Activated naive CD4-positive, alpha-beta T cell treated with anti-CD3 and anti-CD28 coated beads, Interleukin-2, amount 10 ng/mL, durations not matched to agents 7 days and 5 days (primary cell): ENCODE measurements at regions not wholly inside any gene's neighbourhood (a gene's known extent, or its start where the extent isn't known, plus 50 kb on each side); places are given as distances from the start of the nearest gene placed in this dataset.

Experiments used
- CTCF ChIA-PET: fragments of 350-600 bp; sonication (Branson Sonifier 250); formaldehyde crosslinking; loops from one replicate; lab custom pipeline; 2021; ENCODE audit warnings: antibody characterized with exemption; lab: Charles Lee
- DNase-seq: peaks from one replicate; pipeline ENCODE4 v3.0.0-alpha.2; 2020
- H3K27ac Mint-ChIP-seq: one replicate; pipeline ENCODE4 v1.8.0; 2021; ENCODE audit warnings: mild to moderate bottlenecking, moderate library complexity, mixed read lengths
- H3K27me3 Mint-ChIP-seq: one replicate; pipeline ENCODE4 v1.8.0; 2021; ENCODE audit warnings: mild to moderate bottlenecking, mixed read lengths
- H3K36me3 Mint-ChIP-seq: one replicate; pipeline ENCODE4 v1.8.0; 2021; ENCODE audit warnings: mixed read lengths
- H3K4me1 Mint-ChIP-seq: one replicate; pipeline ENCODE4 v1.8.0; 2021; ENCODE audit warnings: mixed read lengths
- H3K4me3 Mint-ChIP-seq: one replicate; pipeline ENCODE4 v1.8.0; 2021; ENCODE audit warnings: mild to moderate bottlenecking, moderate library complexity, mixed read lengths
- H3K9me3 Mint-ChIP-seq: one replicate; pipeline ENCODE4 v1.8.0; 2021; ENCODE audit warnings: mixed read lengths

GRCh38 chr12:92987362-92987761 is 58.3 kb upstream of the EEA1 start:
- DNase-seq: no peak
- peaks cover 9% of the 10 kb centered on the region for H3K27me3 Mint-ChIP-seq
- CTCF ChIA-PET: interaction anchor here (0.6 to 4.0 kb wide), 35 partner anchors 10 to 1118 kb away, joined by 3 to 43 read pairs (median 5); partner anchors contain the start of gene EEA1
- no peaks in the 10 kb centered on the region for H3K9me3 Mint-ChIP-seq
- no peak overlapping the region for H3K27ac Mint-ChIP-seq
- peaks cover 14% of the 10 kb centered on the region for H3K4me1 Mint-ChIP-seq
- no peaks in the 10 kb centered on the region for H3K36me3 Mint-ChIP-seq
- no peak overlapping the region for H3K4me3 Mint-ChIP-seq

- peaks cover 9% of the 10 kb centered on the region for H3K27me3 Mint-ChIP-seq
- CTCF ChIA-PET: interaction anchor here (0.6 to 4.0 kb wide), 33 partner anchors 10 to 1117 kb away, joined by 3 to 43 read pairs (median 5); partner anchors contain the start of gene EEA1
- no peaks in the 10 kb centered on the region for H3K36me3 Mint-ChIP-seq
- no peak overlapping the region for H3K4me3 Mint-ChIP-seq
- no peaks in the 10 kb centered on the region for H3K9me3 Mint-ChIP-seq
- H3K27ac Mint-ChIP-seq: peak overlapping the region; percentile 20
- peaks cover 14% of the 10 kb centered on the region for H3K4me1 Mint-ChIP-seq
- DNase-seq: peak; percentile 36
Observed at GRCh38 chr12:92987846-92988621, 58.9 kb upstream of the EEA1 start.

DNA sequence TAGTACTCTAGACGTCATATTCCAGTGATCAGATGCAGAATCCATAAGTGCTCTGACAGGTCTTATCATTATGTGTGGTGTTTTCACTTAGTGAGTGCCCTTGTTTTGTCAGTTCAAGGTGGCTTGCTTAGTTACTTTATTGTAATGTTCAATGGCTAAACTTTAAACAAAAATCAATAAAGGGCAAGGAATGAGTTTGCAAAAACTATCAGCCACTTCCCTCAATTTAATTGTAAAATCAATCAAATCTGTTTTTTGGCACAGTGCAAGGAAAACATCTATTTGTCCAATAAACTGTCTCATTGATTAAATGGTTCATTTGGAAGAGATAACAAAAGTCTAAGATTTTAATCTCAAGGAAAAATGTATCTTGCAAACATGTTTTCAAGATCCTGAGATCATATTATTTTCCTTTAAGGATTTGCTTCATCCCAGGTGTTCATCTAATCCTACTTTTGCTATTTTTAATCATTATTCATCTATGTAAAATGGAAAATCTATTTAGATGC is 59.6 kb upstream of the EEA1 start:
- Mint-ChIP-seq H3K4me3 (no peak overlapping the region), H3K27ac (no peak overlapping the region), H3K27me3 (peaks cover 9% of the 10 kb centered on the region), H3K36me3 (no peaks in the 10 kb centered on the region), H3K4me1 (peaks cover 14% of the 10 kb centered on the region), H3K9me3 (no peaks in the 10 kb centered on the region)
- CTCF ChIA-PET: interaction anchor here (1.1 to 4.0 kb wide), 15 partner anchors 9 to 535 kb away, joined by 3 to 43 read pairs (median 13); no protein-coding TSS in a partner anchor
- DNase-seq: no peak

- DNase-seq: no peak
- H3K36me3 Mint-ChIP-seq: no peaks in the 10 kb centered on the region
- H3K27ac Mint-ChIP-seq: no peak overlapping the region
- H3K27me3 Mint-ChIP-seq: peaks cover 9% of the 10 kb centered on the region
- H3K4me1 Mint-ChIP-seq: peaks cover 14% of the 10 kb centered on the region
- no peak overlapping the region for H3K4me3 Mint-ChIP-seq
- CTCF ChIA-PET: interaction anchor here (0.8 to 1.2 kb wide), 3 partner anchors 108 to 408 kb away, joined by 4 to 5 read pairs (median 5); no protein-coding TSS in a partner anchor
- no peaks in the 10 kb centered on the region for H3K9me3 Mint-ChIP-seq
Observed at GRCh38 chr12:92989715-92990484, 60.8 kb upstream of the EEA1 start.

- CTCF ChIA-PET: interaction anchor here (1.0 to 1.6 kb wide), 3 partner anchors 13 to 390 kb away, joined by 3 to 5 read pairs (median 3); no protein-coding TSS in a partner anchor
- no peaks in the 10 kb centered on the region for H3K9me3 Mint-ChIP-seq
- H3K36me3 Mint-ChIP-seq: no peaks in the 10 kb centered on the region
- peaks cover 9% of the 10 kb centered on the region for H3K27me3 Mint-ChIP-seq
- DNase-seq: no peak
- H3K27ac Mint-ChIP-seq: no peak overlapping the region
- no peak overlapping the region for H3K4me3 Mint-ChIP-seq
- H3K4me1 Mint-ChIP-seq: peaks cover 14% of the 10 kb centered on the region
Observed at GRCh38 chr12:92991134-92991533, 62.0 kb upstream of the EEA1 start.

DNA sequence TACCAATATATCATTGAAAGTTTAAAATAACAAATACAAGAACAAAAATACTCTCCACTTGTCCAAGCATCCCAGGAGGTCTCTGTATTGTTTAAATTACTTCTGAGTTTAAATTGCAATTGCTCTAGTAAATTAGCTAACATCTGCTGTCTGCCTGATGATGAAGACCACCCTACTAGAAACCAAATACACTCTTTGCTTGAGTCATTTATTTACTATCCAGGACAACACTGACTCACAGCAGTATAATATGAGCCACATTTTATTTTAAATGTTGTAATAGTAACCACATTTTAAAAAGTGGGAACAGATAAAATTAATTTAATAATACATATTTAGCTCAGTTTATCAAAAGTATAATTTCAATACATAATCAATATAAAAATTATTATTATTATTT is 62.9 kb upstream of the EEA1 start:
- peaks cover 14% of the 10 kb centered on the region for H3K4me1 Mint-ChIP-seq
- CTCF ChIA-PET: interaction anchor here (0.8 to 1.6 kb wide), 4 partner anchors 12 to 1110 kb away, joined by 3 read pairs; no protein-coding TSS in a partner anchor
- H3K27me3 Mint-ChIP-seq: peaks cover 9% of the 10 kb centered on the region
- DNase-seq: no peak
- no peak overlapping the region for H3K27ac Mint-ChIP-seq
- H3K9me3 Mint-ChIP-seq: no peaks in the 10 kb centered on the region
- H3K4me3 Mint-ChIP-seq: no peak overlapping the region
- H3K36me3 Mint-ChIP-seq: no peaks in the 10 kb centered on the region

DNA sequence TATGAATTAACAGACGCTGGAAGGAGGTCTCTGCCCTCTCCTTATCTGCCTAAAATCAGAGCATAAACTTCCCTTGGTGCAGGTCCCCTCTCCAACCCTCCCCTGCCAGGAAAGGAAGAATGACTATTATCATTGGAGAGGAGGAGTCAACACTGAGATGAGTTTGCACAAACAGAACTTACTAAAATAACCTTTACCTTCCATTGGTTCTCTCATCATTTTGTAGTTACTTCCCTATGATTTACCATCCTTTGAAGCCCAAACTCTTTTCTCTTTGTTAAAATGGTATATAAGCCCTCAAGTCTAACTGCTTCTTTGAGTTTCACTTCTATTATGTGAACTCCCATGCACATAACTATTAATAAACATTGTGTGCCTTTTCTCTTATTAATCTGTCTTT is 64.2 kb upstream of the EEA1 start:
- Mint-ChIP-seq H3K36me3 (no peaks in the 10 kb centered on the region), H3K27ac (no peak overlapping the region), H3K9me3 (no peaks in the 10 kb centered on the region), H3K27me3 (peaks cover 9% of the 10 kb centered on the region), H3K4me3 (no peak overlapping the region), H3K4me1 (peaks cover 3% of the 10 kb centered on the region)
- DNase-seq: no peak
- CTCF ChIA-PET: interaction anchor here (1.0 kb wide), 1 partner anchor 1108 kb away, joined by 3 read pairs; no protein-coding TSS in a partner anchor

DNA sequence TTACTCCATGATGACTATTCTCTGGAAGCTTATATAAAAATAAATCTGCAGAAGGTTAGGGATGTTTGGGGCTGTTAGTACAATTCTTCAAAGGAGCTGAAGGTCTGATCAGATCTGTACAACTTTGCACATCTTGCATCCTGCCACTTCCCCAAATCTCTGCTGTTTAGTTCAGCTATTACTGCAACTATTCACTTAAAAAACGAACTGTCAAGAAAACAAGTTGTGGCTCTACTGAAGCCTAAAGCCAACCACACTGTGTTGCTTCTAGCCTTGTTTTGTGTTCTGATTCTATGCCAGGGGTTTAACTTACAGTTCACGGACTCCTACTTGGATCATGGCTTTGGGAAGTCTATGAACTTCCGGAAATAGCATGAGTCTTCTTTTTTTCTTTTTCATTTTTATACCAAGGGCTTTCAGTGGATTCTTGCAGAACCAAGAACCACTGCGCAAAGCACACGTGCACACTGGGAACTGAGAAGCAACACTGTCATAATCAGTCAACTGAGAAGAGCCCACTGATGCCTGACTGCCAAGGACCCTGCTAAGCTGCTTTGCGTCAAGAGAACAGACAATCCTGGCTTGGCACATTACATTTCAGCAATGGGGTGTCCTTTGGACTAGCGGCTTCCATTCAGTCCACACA is 66.3 kb upstream of the EEA1 start:
- no peak overlapping the region for H3K27ac Mint-ChIP-seq

GRCh38 chr12:93000026-93000425 is 70.9 kb upstream of the EEA1 start:
- Mint-ChIP-seq H3K4me1 (no peaks in the 10 kb centered on the region), H3K36me3 (no peaks in the 10 kb centered on the region), H3K27me3 (no peaks in the 10 kb centered on the region), H3K27ac (no peak overlapping the region), H3K4me3 (no peak overlapping the region), H3K9me3 (no peaks in the 10 kb centered on the region)
- DNase-seq: no peak
- CTCF ChIA-PET: no interaction called here

More for the DNA sequence above, 66.3 kb upstream of the EEA1 start:
- Mint-ChIP-seq H3K9me3 (no peaks in the 10 kb centered on the region), H3K4me1 (no peaks in the 10 kb centered on the region), H3K36me3 (no peaks in the 10 kb centered on the region), H3K27me3 (peaks cover 4% of the 10 kb centered on the region), H3K4me3 (no peak overlapping the region)
- CTCF ChIA-PET: no interaction called here
- DNase-seq: no peak

GRCh38 chr12:93001407-93001806 is 72.3 kb upstream of the EEA1 start:
- no peak for DNase-seq
- no peak overlapping the region for H3K27ac Mint-ChIP-seq
- H3K9me3 Mint-ChIP-seq: no peaks in the 10 kb centered on the region
- no peaks in the 10 kb centered on the region for H3K4me1 Mint-ChIP-seq
- H3K27me3 Mint-ChIP-seq: no peaks in the 10 kb centered on the region
- no peak overlapping the region for H3K4me3 Mint-ChIP-seq
- CTCF ChIA-PET: interaction anchor here (0.6 kb wide), 1 partner anchor 16 kb away, joined by 4 read pairs; no protein-coding TSS in a partner anchor
- H3K36me3 Mint-ChIP-seq: no peaks in the 10 kb centered on the region

GRCh38 chr12:93002293-93003054 is 73.4 kb upstream of the EEA1 start:
- no peak overlapping the region for H3K27ac Mint-ChIP-seq
- H3K4me3 Mint-ChIP-seq: no peak overlapping the region
- no peak for DNase-seq
- no peaks in the 10 kb centered on the region for H3K9me3 Mint-ChIP-seq
- H3K27me3 Mint-ChIP-seq: no peaks in the 10 kb centered on the region
- no peaks in the 10 kb centered on the region for H3K4me1 Mint-ChIP-seq
- CTCF ChIA-PET: interaction anchor here (1.0 kb wide), 1 partner anchor 19 kb away, joined by 3 read pairs; no protein-coding TSS in a partner anchor
- no peaks in the 10 kb centered on the region for H3K36me3 Mint-ChIP-seq

DNA sequence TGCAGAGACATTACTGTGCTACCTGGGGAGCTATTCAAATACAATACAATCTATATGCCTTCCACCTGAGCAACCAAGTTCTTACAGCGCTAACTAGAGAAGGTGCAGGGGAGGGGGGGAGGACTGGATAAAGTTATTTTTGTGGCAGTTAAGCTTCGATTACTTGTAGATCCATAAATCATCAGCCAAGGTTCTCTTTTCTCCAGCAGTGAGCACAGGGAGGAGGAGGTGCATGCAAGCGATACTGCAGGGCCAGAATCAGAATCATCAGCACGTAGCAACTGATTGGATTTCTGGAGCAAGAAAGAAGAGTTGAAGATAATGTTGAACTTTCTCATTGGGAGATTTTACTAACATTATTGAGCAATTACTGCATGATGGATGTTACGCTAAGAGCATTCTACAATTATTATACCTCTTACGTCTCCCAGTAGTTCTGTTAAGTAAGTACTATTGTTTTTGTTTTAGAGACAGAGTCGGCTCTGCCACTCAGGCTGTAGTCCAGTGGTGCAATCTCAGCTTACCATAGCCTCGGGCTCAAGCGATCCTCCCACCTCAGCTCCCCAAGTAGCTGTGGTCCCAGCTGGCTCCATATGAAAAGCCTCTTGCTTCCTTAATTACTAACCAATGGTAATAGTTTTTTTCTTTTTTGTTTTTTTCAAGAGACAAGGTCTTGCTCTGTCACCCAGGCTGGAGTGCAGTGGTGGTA is 74.6 kb upstream of the EEA1 start:
- H3K4me1 Mint-ChIP-seq: no peaks in the 10 kb centered on the region
- H3K36me3 Mint-ChIP-seq: no peaks in the 10 kb centered on the region
- H3K9me3 Mint-ChIP-seq: no peaks in the 10 kb centered on the region
- DNase-seq: no peak
- CTCF ChIA-PET: interaction anchor here (1.0 kb wide), 2 partner anchors 12 to 20 kb away, joined by 3 read pairs; no protein-coding TSS in a partner anchor
- H3K27me3 Mint-ChIP-seq: no peaks in the 10 kb centered on the region
- H3K27ac Mint-ChIP-seq: no peak overlapping the region
- H3K4me3 Mint-ChIP-seq: no peak overlapping the region
